ENCODE measurements at regions not wholly inside any gene's neighbourhood (a gene's known extent, or its start where the extent isn't known, plus 50 kb on each side); places are given as distances from the start of the nearest gene placed in this dataset.
A peak's percentile ranks its signal among the peaks of the same experiment; 100 is the strongest.

- Histone ChIP-seq H3K4me1 (ENCODE audit: control insufficient read depth in 2 of 2, insufficient read depth in 2 of 2, low read length in 2 of 2) (no peaks in the 10 kb centered on the region), H3K27ac (ENCODE audit: low read depth, low read length) (no peak overlapping the region), H3K4me3 (ENCODE audit: low read length) (no peak overlapping the region), H3K36me3 (ENCODE audit: control insufficient read depth in 2 of 3, insufficient read depth in 3 of 3, low read length in 3 of 3) (no peaks in the 10 kb centered on the region), H3K27me3 (ENCODE audit: control insufficient read depth in 2 of 2, insufficient read depth in 2 of 2, low read length in 2 of 2) (no peaks in the 10 kb centered on the region), H3K9me3 (ENCODE audit: control insufficient read depth in 2 of 3, low read length in 3 of 3) (no peaks in the 10 kb centered on the region)
- no peaks in the 10 kb centered on the region for H3K36me3 Mint-ChIP-seq
- CTCF ChIA-PET: no interaction called here
- H3K27me3 Mint-ChIP-seq: no peaks in the 10 kb centered on the region
- no peaks in the 10 kb centered on the region for H3K9me3 Mint-ChIP-seq
- intact Hi-C loops (cut with micrococcal nuclease): no loop called here
- DNase-seq (no peak), ATAC-seq (no peak)
- POLR2A ChIA-PET: no interaction called here
- H3K27ac Mint-ChIP-seq: no peak overlapping the region
- no peak overlapping the region for H3K4me3 Mint-ChIP-seq
- H3K4me1 Mint-ChIP-seq: peaks cover 0 to 7% (median 4%) of the 10 kb centered on the region in 7 donors
These were observed 261.6 kb downstream of the RPS24 start for GRCh38 chr10:78295242-78295641.

- Histone ChIP-seq H3K4me1 (ENCODE audit: control insufficient read depth in 2 of 2, insufficient read depth in 2 of 2, low read length in 2 of 2) (peaks cover 0 to under 1% of the 10 kb centered on the region in 2 donors), H3K36me3 (ENCODE audit: control insufficient read depth in 2 of 3, insufficient read depth in 3 of 3, low read length in 3 of 3) (no peaks in the 10 kb centered on the region), H3K27ac (ENCODE audit: low read depth, low read length) (no peak overlapping the region), H3K4me3 (ENCODE audit: low read length) (no peak overlapping the region), H3K9me3 (ENCODE audit: control insufficient read depth in 2 of 3, low read length in 3 of 3) (no peaks in the 10 kb centered on the region), H3K27me3 (ENCODE audit: control insufficient read depth in 2 of 2, insufficient read depth in 2 of 2, low read length in 2 of 2) (no peaks in the 10 kb centered on the region)
- H3K27me3 Mint-ChIP-seq: no peaks in the 10 kb centered on the region
- intact Hi-C loops (cut with micrococcal nuclease): no loop called here
- H3K27ac Mint-ChIP-seq: no peak overlapping the region
- no peak for ATAC-seq
- POLR2A ChIA-PET: no interaction called here
- H3K36me3 Mint-ChIP-seq: no peaks in the 10 kb centered on the region
- no peak overlapping the region for H3K4me3 Mint-ChIP-seq
- peaks cover 0 to 15% (median 6%) of the 10 kb centered on the region in 7 donors for H3K4me1 Mint-ChIP-seq
- H3K9me3 Mint-ChIP-seq: peaks cover 0 to 2% (median 0%) of the 10 kb centered on the region in 11 donors
- no peak for DNase-seq
- CTCF ChIA-PET: no interaction called here
These were observed 263.1 kb downstream of the RPS24 start for GRCh38 chr10:78296785-78297184.

GRCh38 chr10:78297997-78298396 is 264.3 kb downstream of the RPS24 start:
- H3K9me3 Mint-ChIP-seq: peaks cover 0 to 2% (median 0%) of the 10 kb centered on the region in 11 donors
- H3K27ac Mint-ChIP-seq: no peak overlapping the region
- H3K27me3 ChIP-seq (ENCODE audit: control insufficient read depth in 2 of 2, insufficient read depth in 2 of 2, low read length in 2 of 2): no peaks in the 10 kb centered on the region
- intact Hi-C loops (cut with micrococcal nuclease): no loop called here
- H3K36me3 Mint-ChIP-seq: no peaks in the 10 kb centered on the region
- no peak overlapping the region for H3K4me3 ChIP-seq (ENCODE audit: low read length)
- H3K27ac ChIP-seq (ENCODE audit: low read depth, low read length): no peak overlapping the region
- H3K4me3 Mint-ChIP-seq: no peak overlapping the region
- ATAC-seq (no peak), DNase-seq (no peak)
- no peaks in the 10 kb centered on the region for H3K9me3 ChIP-seq (ENCODE audit: control insufficient read depth in 2 of 3, low read length in 3 of 3)
- CTCF ChIA-PET: no interaction called here
- peaks cover 10 to 11% of the 10 kb centered on the region in 2 donors for H3K4me1 ChIP-seq (ENCODE audit: control insufficient read depth in 2 of 2, insufficient read depth in 2 of 2, low read length in 2 of 2)
- POLR2A ChIA-PET: no interaction called here
- peaks cover 6 to 27% (median 17%) of the 10 kb centered on the region in 7 donors for H3K4me1 Mint-ChIP-seq
- H3K27me3 Mint-ChIP-seq: no peaks in the 10 kb centered on the region
- H3K36me3 ChIP-seq (ENCODE audit: control insufficient read depth in 2 of 3, insufficient read depth in 3 of 3, low read length in 3 of 3): peaks cover 0 to 3% (median 0%) of the 10 kb centered on the region in 3 experiments

GRCh38 chr10:78298835-78299234 is 265.2 kb downstream of the RPS24 start:
- no peak overlapping the region for H3K27ac ChIP-seq (ENCODE audit: low read depth, low read length)
- H3K4me3 ChIP-seq (ENCODE audit: low read length): no peak overlapping the region
- no peak overlapping the region for H3K4me3 Mint-ChIP-seq
- H3K27ac Mint-ChIP-seq: peak overlapping the region in 1 of 9 donors; percentile 51
- peaks cover 0 to 3% (median 0%) of the 10 kb centered on the region in 3 experiments for H3K36me3 ChIP-seq (ENCODE audit: control insufficient read depth in 2 of 3, insufficient read depth in 3 of 3, low read length in 3 of 3)
- POLR2A ChIA-PET: no interaction called here
- intact Hi-C loops (cut with micrococcal nuclease): no loop called here
- no peaks in the 10 kb centered on the region for H3K27me3 Mint-ChIP-seq
- no peaks in the 10 kb centered on the region for H3K9me3 ChIP-seq (ENCODE audit: control insufficient read depth in 2 of 3, low read length in 3 of 3)
- peaks cover 6 to 29% (median 19%) of the 10 kb centered on the region in 7 donors for H3K4me1 Mint-ChIP-seq
- H3K27me3 ChIP-seq (ENCODE audit: control insufficient read depth in 2 of 2, insufficient read depth in 2 of 2, low read length in 2 of 2): no peaks in the 10 kb centered on the region
- H3K36me3 Mint-ChIP-seq: no peaks in the 10 kb centered on the region
- CTCF ChIA-PET: no interaction called here
- ATAC-seq (no peak), DNase-seq (no peak)
- H3K4me1 ChIP-seq (ENCODE audit: control insufficient read depth in 2 of 2, insufficient read depth in 2 of 2, low read length in 2 of 2): peaks cover 10 to 11% of the 10 kb centered on the region in 2 donors
- H3K9me3 Mint-ChIP-seq: peaks cover 0 to 2% (median 0%) of the 10 kb centered on the region in 11 donors

DNA sequence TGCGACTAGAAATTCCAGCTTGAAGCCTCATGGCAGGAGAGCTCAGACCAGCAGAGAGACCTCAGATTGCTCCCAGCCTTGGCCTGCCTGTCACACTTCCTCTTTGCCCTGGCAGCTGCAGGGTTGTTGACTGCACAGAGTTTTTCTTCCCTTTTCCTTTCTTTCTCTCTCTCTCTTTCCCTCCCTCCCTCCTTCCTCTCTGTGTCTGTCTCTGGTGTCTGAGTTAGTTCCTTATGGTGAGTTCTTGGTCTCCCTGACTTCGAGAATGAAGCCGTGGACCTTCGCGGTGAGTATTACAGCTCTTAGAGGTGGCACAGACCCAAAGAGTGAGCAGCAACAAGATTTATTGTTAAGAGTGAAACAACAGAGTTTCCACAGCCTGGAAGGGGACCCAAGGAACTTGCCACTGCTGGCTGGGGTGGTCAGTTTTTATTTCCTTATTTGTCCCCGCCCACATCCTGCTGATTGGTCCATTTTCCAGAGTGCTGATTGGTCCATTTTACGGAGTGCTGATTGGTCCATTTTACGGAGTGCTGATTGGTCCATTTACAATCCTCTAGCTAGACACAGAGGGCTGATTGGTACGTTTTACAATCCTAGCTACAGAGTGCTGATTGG is 266.3 kb downstream of the RPS24 start:
- Histone ChIP-seq H3K36me3 (ENCODE audit: control insufficient read depth in 2 of 3, insufficient read depth in 3 of 3, low read length in 3 of 3) (peaks cover 0 to 3% (median 0%) of the 10 kb centered on the region in 3 experiments), H3K27me3 (ENCODE audit: control insufficient read depth in 2 of 2, insufficient read depth in 2 of 2, low read length in 2 of 2) (no peaks in the 10 kb centered on the region), H3K4me1 (ENCODE audit: control insufficient read depth in 2 of 2, insufficient read depth in 2 of 2, low read length in 2 of 2) (peaks cover 10 to 11% of the 10 kb centered on the region in 2 donors), H3K27ac (ENCODE audit: low read depth, low read length) (no peak overlapping the region), H3K4me3 (ENCODE audit: low read length) (no peak overlapping the region), H3K9me3 (ENCODE audit: control insufficient read depth in 2 of 3, low read length in 3 of 3) (no peaks in the 10 kb centered on the region)
- Mint-ChIP-seq H3K4me1 (peaks cover 6 to 30% (median 19%) of the 10 kb centered on the region in 7 donors), H3K4me3 (peak overlapping the region in 2 of 10 donors; percentile 53 to 58), H3K36me3 (no peaks in the 10 kb centered on the region), H3K27ac (peak overlapping the region in 2 of 9 donors; percentile 14 to 76), H3K27me3 (peaks cover 0 to 3% (median 0%) of the 10 kb centered on the region in 5 donors), H3K9me3 (peaks cover 0 to 2% (median 0%) of the 10 kb centered on the region in 11 donors)
- intact Hi-C loops (cut with micrococcal nuclease): loop anchor here (5.0 to 10.0 kb wide), 5 partner anchors 253 to 1887 kb away; no protein-coding TSS in a partner anchor
- ChIA-PET POLR2A (no interaction called here), CTCF (interaction anchor here (1.0 kb wide), 1 partner anchor 40 kb away, joined by 3 read pairs; no protein-coding TSS in a partner anchor)
- DNase-seq (peak in 1 of 9 donors; percentile 12), ATAC-seq (no peak)

GRCh38 chr10:78300526-78300925 is 266.9 kb downstream of the RPS24 start:
- Histone ChIP-seq H3K4me1 (ENCODE audit: control insufficient read depth in 2 of 2, insufficient read depth in 2 of 2, low read length in 2 of 2) (peaks cover 10 to 11% of the 10 kb centered on the region in 2 donors), H3K4me3 (ENCODE audit: low read length) (no peak overlapping the region), H3K27ac (ENCODE audit: low read depth, low read length) (no peak overlapping the region), H3K9me3 (ENCODE audit: control insufficient read depth in 2 of 3, low read length in 3 of 3) (no peaks in the 10 kb centered on the region), H3K36me3 (ENCODE audit: control insufficient read depth in 2 of 3, insufficient read depth in 3 of 3, low read length in 3 of 3) (peaks cover 0 to 3% (median 0%) of the 10 kb centered on the region in 3 experiments), H3K27me3 (ENCODE audit: control insufficient read depth in 2 of 2, insufficient read depth in 2 of 2, low read length in 2 of 2) (no peaks in the 10 kb centered on the region)
- H3K27me3 Mint-ChIP-seq: peaks cover 0 to 7% (median 0%) of the 10 kb centered on the region in 5 donors
- POLR2A ChIA-PET: interaction anchor here (0.8 kb wide), 1 partner anchor 21 kb away, joined by 5 read pairs; no protein-coding TSS in a partner anchor
- ATAC-seq (no peak), DNase-seq (peak in 1 of 9 donors; percentile 12)
- H3K9me3 Mint-ChIP-seq: peaks cover 0 to 2% (median 0%) of the 10 kb centered on the region in 11 donors
- intact Hi-C loops (cut with micrococcal nuclease): loop anchor here (5.0 to 10.0 kb wide), 5 partner anchors 253 to 1887 kb away; no protein-coding TSS in a partner anchor
- H3K27ac Mint-ChIP-seq: peak overlapping the region in 4 of 9 donors; percentile 3 to 98 (median 67)
- H3K4me1 Mint-ChIP-seq: peaks cover 6 to 30% (median 19%) of the 10 kb centered on the region in 7 donors
- H3K4me3 Mint-ChIP-seq: peak overlapping the region in 4 of 10 donors; percentile 20 to 60 (median 48)
- CTCF ChIA-PET: no interaction called here
- no peaks in the 10 kb centered on the region for H3K36me3 Mint-ChIP-seq

Measured in naive thymus-derived CD4-positive, alpha-beta T cell (primary cell).